H1 (cell line): ENCODE measurements at regions not wholly inside any gene's neighbourhood (a gene's known extent, or its start where the extent isn't known, plus 50 kb on each side); places are given as distances from the start of the nearest gene placed in this dataset.

Experiments
- CTCF ChIA-PET: fragments of 300-600 bp; sonication (Branson Sonifier 250); formaldehyde crosslinking; loops from one replicate; lab custom pipeline; 2021; ENCODE audit not compliant: partially characterized antibody; lab: Charles Lee
- POLR2A ChIA-PET: fragments of 300-600 bp; sonication (Branson Sonifier 250); formaldehyde crosslinking; loops from one replicate; lab custom pipeline; 2021; ENCODE audit warnings: inconsistent platforms; ENCODE audit not compliant: partially characterized antibody; lab: Charles Lee
- DNase-seq, 2 experiments: peaks; one replicate each; pipeline versions ENCODE4 v3.0.0 to v3.0.0-alpha.2; 2010 to 2022; ENCODE audit warnings: low spot score in 2 of 2, low read depth in 1 of 2, mixed read lengths in 1 of 2
- FAIRE-seq: peaks from 2 replicates; lab custom pipeline; 2011; peaks lifted over from hg19 to GRCh38; lab: Jason Lieb, UNC
- H2AFZ ChIP-seq: 2 replicates; pipeline ENCODE4 v1.8.1; 2012; ENCODE audit warnings: low read length, inconsistent platforms
- H2AK5ac ChIP-seq: 2 replicates; pipeline ENCODE4 v1.6.1; 2013; ENCODE audit warnings: low read depth, low read length
- H2BK120ac ChIP-seq: replicated peaks from 2 replicates; pipeline ENCODE3; 2013; ENCODE audit warnings: low read depth, low read length, inconsistent platforms
- H2BK12ac ChIP-seq: 2 replicates; pipeline ENCODE4 v1.6.1; 2013; ENCODE audit warnings: low read depth, low read length
- H2BK15ac ChIP-seq: 2 replicates; pipeline ENCODE4 v1.6.1; 2013; ENCODE audit warnings: low read length
- H2BK20ac ChIP-seq: 2 replicates; pipeline ENCODE4 v1.6.1; 2013; ENCODE audit warnings: low read length
- H2BK5ac ChIP-seq: 2 replicates; pipeline ENCODE4 v1.6.1; 2013; ENCODE audit warnings: low read depth, low read length
- H3K14ac ChIP-seq: 2 replicates; pipeline ENCODE4 v1.6.1; 2013; ENCODE audit warnings: inconsistent platforms; ENCODE audit not compliant: insufficient read length
- H3K18ac ChIP-seq: 2 replicates; pipeline ENCODE4 v1.6.1; 2013; ENCODE audit warnings: low read length; ENCODE audit errors: extremely low read depth
- H3K23ac ChIP-seq: 2 replicates; pipeline ENCODE4 v1.6.1; 2013; ENCODE audit warnings: inconsistent platforms; ENCODE audit not compliant: insufficient read length
- H3K23me2 ChIP-seq: 2 replicates; pipeline ENCODE4 v1.6.1; 2013; ENCODE audit warnings: low read depth, low read length
- H3K27ac ChIP-seq: 2 replicates; pipeline ENCODE4 v1.6.1; 2011; ENCODE audit warnings: low read depth, low read length, inconsistent platforms
- H3K27me3 ChIP-seq, 4 experiments: replicated peaks in 1 of 4; 1 replicate in 1 of 4; 2 replicates in 3 of 4; pipeline versions ENCODE4 v1.6.1 to v1.8.1; 2011 to 2013; ENCODE audit warnings: low read length in 3 of 4, mild to moderate bottlenecking in 3 of 4, inconsistent platforms in 2 of 4, mixed read lengths in 2 of 4, moderate library complexity in 1 of 4; ENCODE audit not compliant: control insufficient read depth in 3 of 4, insufficient read depth in 3 of 4; ENCODE audit errors: extremely low read depth in 1 of 4
- H3K36me3 ChIP-seq, 4 experiments: 2 replicates each; pipeline versions ENCODE4 v1.6.1 to v1.8.1; 2011 to 2013; ENCODE audit warnings: mild to moderate bottlenecking in 4 of 4, low read length in 3 of 4, moderate library complexity in 2 of 4, control low read depth in 1 of 4, inconsistent platforms in 1 of 4; ENCODE audit not compliant: insufficient read depth in 4 of 4, control insufficient read depth in 2 of 4
- H3K4ac ChIP-seq: replicated peaks from 2 replicates; pipeline ENCODE3; 2013; ENCODE audit warnings: low read length, low read depth, mixed read lengths, inconsistent platforms; ENCODE audit not compliant: insufficient read length
- H3K4me1 ChIP-seq, 4 experiments: replicated peaks in 1 of 4; 1 replicate in 1 of 4; 2 replicates in 3 of 4; pipeline versions ENCODE4 v1.6.1 to v1.8.1; 2011 to 2013; ENCODE audit warnings: low read length in 3 of 4, inconsistent platforms in 2 of 4, mixed read lengths in 1 of 4; ENCODE audit not compliant: insufficient read depth in 4 of 4, control insufficient read depth in 3 of 4
- H3K4me2 ChIP-seq, 2 experiments: 2 replicates each; pipeline versions ENCODE4 v1.6.1 to v1.8.1; 2011 to 2013; ENCODE audit warnings: low read depth in 2 of 2, low read length in 2 of 2, control low read depth in 1 of 2, inconsistent platforms in 1 of 2, mild to moderate bottlenecking in 1 of 2; ENCODE audit not compliant: insufficient read depth in 1 of 2
- H3K4me3 ChIP-seq, 4 experiments: fragments of 200-600, 300-600 bp in 1 of 4; sonication (generic), shearing (Covaris generic), sonication (Bioruptor Twin) in 1 of 4; 2 replicates each; pipeline versions ENCODE4 v1.5.1 to v1.8.1; 2011 to 2016; ENCODE audit warnings: low read length in 4 of 4, low read depth in 3 of 4, control low read depth in 2 of 4, inconsistent platforms in 2 of 4, mild to moderate bottlenecking in 2 of 4, mixed read lengths in 1 of 4, moderate library complexity in 1 of 4; ENCODE audit not compliant: insufficient read depth in 2 of 4; ENCODE audit errors: extremely low read depth in 1 of 4
- H3K56ac ChIP-seq: replicated peaks from 2 replicates; pipeline ENCODE3; 2013; ENCODE audit warnings: low read depth, mild to moderate bottlenecking, mixed read lengths, low read length, inconsistent platforms; ENCODE audit not compliant: insufficient read length
- H3K79me1 ChIP-seq: 2 replicates; pipeline ENCODE4 v1.6.1; 2013; ENCODE audit warnings: low read depth, low read length, control low read depth
- H3K79me2 ChIP-seq, 2 experiments: 2 replicates each; pipeline versions ENCODE4 v1.6.1 to v1.8.1; 2012 to 2013; ENCODE audit warnings: low read length in 2 of 2, mild to moderate bottlenecking in 2 of 2, inconsistent platforms in 1 of 2; ENCODE audit not compliant: insufficient read depth in 2 of 2, control insufficient read depth in 1 of 2
- H3K9ac ChIP-seq, 4 experiments: replicated peaks in 1 of 4; 1 replicate in 1 of 4; 2 replicates in 3 of 4; pipeline versions ENCODE4 v1.6.1 to v1.8.1; 2011 to 2013; ENCODE audit warnings: low read depth in 3 of 4, low read length in 3 of 4, control low read depth in 2 of 4, mild to moderate bottlenecking in 2 of 4, moderate library complexity in 2 of 4, inconsistent platforms in 1 of 4; ENCODE audit errors: extremely low read depth in 1 of 4
- H3K9me3 ChIP-seq, 2 experiments: 2 replicates each; pipeline versions ENCODE4 v1.6.1 to v1.8.1; 2012 to 2013; ENCODE audit warnings: mild to moderate bottlenecking in 2 of 2, moderate library complexity in 2 of 2, control low read depth in 1 of 2, inconsistent platforms in 1 of 2, low read depth in 1 of 2, low read length in 1 of 2, mixed read lengths in 1 of 2; ENCODE audit not compliant: insufficient read depth in 2 of 2
- H4K20me1 ChIP-seq, 2 experiments: replicated peaks in 1 of 2; 2 replicates each; pipeline versions ENCODE3 to v1.8.1; 2011 to 2013; ENCODE audit warnings: inconsistent platforms in 2 of 2, low read length in 2 of 2, mild to moderate bottlenecking in 1 of 2; ENCODE audit not compliant: insufficient read depth in 2 of 2, control insufficient read depth in 1 of 2
- H4K5ac ChIP-seq: 2 replicates; pipeline ENCODE4 v1.6.1; 2013; ENCODE audit warnings: low read length, low read depth, mixed read lengths, inconsistent platforms; ENCODE audit not compliant: insufficient read length
- H4K8ac ChIP-seq: 2 replicates; pipeline ENCODE4 v1.8.0; 2013; ENCODE audit warnings: mild to moderate bottlenecking, moderate library complexity, low read length, inconsistent platforms; ENCODE audit not compliant: insufficient read depth; ENCODE audit errors: extremely low read depth
- H4K91ac ChIP-seq: replicated peaks from 2 replicates; pipeline ENCODE3; 2013; ENCODE audit warnings: low read length, mixed read lengths, inconsistent platforms; ENCODE audit not compliant: insufficient read length
- SAP30 ChIP-seq: fragments of 300-600 bp; sonication (generic); IDR thresholded peaks from 2 replicates; pipeline ENCODE4 v1.7.1; 2012; ENCODE audit warnings: low read length, moderate library complexity, mild to moderate bottlenecking, inconsistent platforms; ENCODE audit not compliant: insufficient read depth, insufficient replicate concordance
- SRF ChIP-seq: IDR thresholded peaks from 2 replicates; pipeline ENCODE4 v1.6.1; 2011; ENCODE audit warnings: mild to moderate bottlenecking, low read depth, low read length, moderate library complexity
- TBP ChIP-seq: IDR thresholded peaks from 2 replicates; pipeline ENCODE4 v1.6.1; 2011; ENCODE audit warnings: low read depth, low read length, improper control_type of control experiment
- WGBS, 2 experiments: shearing (Covaris generic) in 1 of 2; methylation state at CpG; one replicate each; pipeline versions ENCODE4 v1.1.6 to v1.1.7; 2013 to 2015; ENCODE audit warnings: low lambda C conversion rate in 2 of 2, mixed read lengths in 2 of 2, inconsistent platforms in 1 of 2, low coverage in 1 of 2, missing lambda C conversion rate in 1 of 2; ENCODE audit not compliant: insufficient replicate concordance in 2 of 2, insufficient coverage in 1 of 2, insufficient read length in 1 of 2; ENCODE audit errors: extremely low coverage in 1 of 2, missing lambda C conversion rate in 1 of 2; 5-methylcytosine and 5-hydroxymethylcytosine counted together

DNA sequence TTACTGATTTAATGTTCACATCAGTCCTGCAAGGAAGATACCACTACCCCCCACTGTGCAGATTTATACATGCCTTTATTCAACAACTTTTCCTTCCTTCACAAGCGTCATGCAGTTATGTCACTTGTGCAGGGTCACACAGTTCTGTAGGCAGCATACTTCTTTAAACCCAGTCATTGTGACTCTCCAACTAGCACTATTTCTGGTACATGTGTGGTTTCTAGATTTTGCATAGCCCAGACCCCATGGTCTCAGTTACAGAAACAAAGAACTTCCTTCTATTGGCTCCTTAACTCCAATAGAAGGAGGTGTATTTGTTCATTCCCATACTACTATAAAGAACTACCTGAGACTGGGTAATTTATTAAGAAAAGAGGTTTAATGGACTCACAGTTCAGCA is 333.1 kb downstream of the ZNF516 start:
- DNase-seq = no peak
- H3K4me3 ChIP-seq = no peak overlapping the region
- H3K27me3 ChIP-seq = no peaks in the 10 kb centered on the region; a peak in 2 of 7 replicates
- no peaks in the 10 kb centered on the region for H3K9me3 ChIP-seq
- no peaks in the 10 kb centered on the region for H3K79me1 ChIP-seq
- FAIRE-seq = no peak
- H3K23ac ChIP-seq = no peak overlapping the region
- H4K8ac ChIP-seq = no peak overlapping the region
- no peak overlapping the region for H3K56ac ChIP-seq
- no peaks in the 10 kb centered on the region for H3K36me3 ChIP-seq
- H4K5ac ChIP-seq = no peak overlapping the region
- H3K79me2 ChIP-seq = no peaks in the 10 kb centered on the region
- ChIA-PET CTCF (no interaction called here), POLR2A (no interaction called here)
- no peak overlapping the region for H2AK5ac ChIP-seq
- no peak overlapping the region for H3K18ac ChIP-seq
- no peak overlapping the region for H2AFZ ChIP-seq
- H2BK20ac ChIP-seq = no peak overlapping the region
- no peak overlapping the region for H2BK120ac ChIP-seq
- WGBS, 2 experiments = 94% methylated on average over 1 of the region's 1 CpG; no CpG with 5 or more reads in 1 of the 2 experiments
- no peak overlapping the region for H3K14ac ChIP-seq
- no peak overlapping the region for H3K4me2 ChIP-seq
- H2BK12ac ChIP-seq = no peak overlapping the region
- no peak overlapping the region for H3K27ac ChIP-seq
- 0 out of 7 replicates have a peak overlapping the region, but pooled peaks of 1 of the 4 experiments have one; percentile 13 for H3K9ac ChIP-seq
- no peaks in the 10 kb centered on the region for H3K4me1 ChIP-seq
- H3K4ac ChIP-seq = no peak overlapping the region
- H4K91ac ChIP-seq = no peak overlapping the region
- no peak for TF ChIP-seq SAP30
- no peak for TF ChIP-seq SRF
- no peak for TF ChIP-seq TBP
- H2BK5ac ChIP-seq = no peak overlapping the region
- no peaks in the 10 kb centered on the region for H3K23me2 ChIP-seq
- H4K20me1 ChIP-seq = no peaks in the 10 kb centered on the region
- H2BK15ac ChIP-seq = 0 out of 2 replicates have a peak overlapping the region, but pooled peaks have one; percentile 8
